ENCODE measurements at regions not wholly inside any gene's neighbourhood (a gene's known extent, or its start where the extent isn't known, plus 50 kb on each side); places are given as distances from the start of the nearest gene placed in this dataset.
A peak's percentile ranks its signal among the peaks of the same experiment; 100 is the strongest.
"Not testable (repeated sequence)": the region's sequence is repeated elsewhere in the genome, so short reads cannot be mapped to it uniquely, and the experiment has no call there.

DNA sequence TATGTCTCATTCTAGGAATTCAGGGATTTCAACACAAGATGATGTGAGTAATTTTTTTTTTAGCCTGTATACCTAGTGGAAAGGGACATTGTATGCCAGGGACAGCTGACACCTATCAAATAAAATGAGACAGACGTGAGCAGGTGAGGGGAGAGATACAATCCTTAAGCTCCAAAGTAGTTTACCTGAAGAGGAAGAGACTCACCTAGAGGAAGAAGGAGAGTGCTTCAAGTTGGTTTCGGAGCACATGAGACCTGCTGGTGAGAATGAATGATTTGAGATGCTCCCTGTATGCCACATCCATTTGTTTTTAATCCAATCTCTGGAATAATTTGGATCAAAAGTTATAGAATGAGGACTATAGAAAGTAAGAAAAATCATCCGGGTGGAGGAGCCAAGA is 915.4 kb upstream of the FBXO33 start:
- no peak for DNase-seq
- peak overlapping the region in 2 of 8 donors; percentile 23 to 42 for H3K4me3 Mint-ChIP-seq
- peaks cover 0 to 8% (median 0%) of the 10 kb centered on the region in 7 donors for H3K9me3 Mint-ChIP-seq
- H3K27ac Mint-ChIP-seq, result peak overlapping the region in 1 of 6 donors; percentile 40
- H3K36me3 Mint-ChIP-seq, result peaks cover 0 to 7% of the 10 kb centered on the region in 2 donors
- no peaks in the 10 kb centered on the region for H3K27me3 Mint-ChIP-seq
- no peak for ATAC-seq (ENCODE audit: low read depth in 2 of 2)
- no peaks in the 10 kb centered on the region for H3K4me1 Mint-ChIP-seq

DNA sequence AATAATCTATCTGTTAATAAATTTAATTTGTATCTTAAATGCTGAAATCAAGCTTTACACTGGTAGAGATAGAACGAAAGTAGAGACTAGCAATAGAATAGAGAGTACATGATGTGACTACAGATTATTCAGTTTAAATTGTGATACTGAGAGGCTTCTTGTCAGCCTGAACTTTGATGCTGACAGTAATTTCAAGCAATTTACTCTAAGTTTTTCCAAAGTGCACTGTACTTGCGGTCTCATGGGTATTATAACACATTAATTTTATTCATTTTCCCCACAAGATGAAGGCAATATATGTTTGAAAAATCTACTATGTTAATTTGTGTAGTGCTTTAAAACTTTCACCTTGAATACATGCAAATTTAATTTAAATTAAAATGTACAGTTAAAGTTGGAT is 914.0 kb upstream of the FBXO33 start:
- Mint-ChIP-seq H3K36me3 (peaks cover 0 to 7% of the 10 kb centered on the region in 2 donors), H3K4me3 (no peak overlapping the region), H3K4me1 (no peaks in the 10 kb centered on the region), H3K27ac (no peak overlapping the region), H3K27me3 (no peaks in the 10 kb centered on the region), H3K9me3 (peaks cover 0 to 10% (median 3%) of the 10 kb centered on the region in 7 donors)
- no peak for DNase-seq
- no peak for ATAC-seq (ENCODE audit: low read depth in 2 of 2)

- Mint-ChIP-seq H3K4me3 (no peak overlapping the region), H3K27me3 (no peaks in the 10 kb centered on the region), H3K27ac (no peak overlapping the region), H3K36me3 (peaks cover 0 to 7% of the 10 kb centered on the region in 2 donors), H3K4me1 (no peaks in the 10 kb centered on the region), H3K9me3 (peaks cover 0 to 10% (median 3%) of the 10 kb centered on the region in 7 donors)
- no peak for ATAC-seq (ENCODE audit: low read depth in 2 of 2)
- DNase-seq, result no peak
Measured at GRCh38 chr14:40345334-40345733, 913.1 kb upstream of the FBXO33 start.

- H3K4me1 Mint-ChIP-seq, result no peaks in the 10 kb centered on the region
- peak overlapping the region in 1 of 6 donors; percentile 21 for H3K27ac Mint-ChIP-seq
- H3K27me3 Mint-ChIP-seq, result no peaks in the 10 kb centered on the region
- ATAC-seq (ENCODE audit: low read depth in 2 of 2) (no peak), DNase-seq (no peak)
- no peak overlapping the region for H3K4me3 Mint-ChIP-seq
- H3K36me3 Mint-ChIP-seq, result no peaks in the 10 kb centered on the region
- peaks cover 0 to 5% (median 0%) of the 10 kb centered on the region in 7 donors for H3K9me3 Mint-ChIP-seq
Measured at GRCh38 chr14:40340708-40341107, 908.5 kb upstream of the FBXO33 start.

- Mint-ChIP-seq H3K27ac (no peak overlapping the region), H3K9me3 (peaks cover 0 to 11% (median 3%) of the 10 kb centered on the region in 7 donors), H3K4me1 (no peaks in the 10 kb centered on the region), H3K4me3 (no peak overlapping the region), H3K36me3 (no peaks in the 10 kb centered on the region), H3K27me3 (no peaks in the 10 kb centered on the region)
- DNase-seq (no peak), ATAC-seq (ENCODE audit: low read depth in 2 of 2) (no peak)
Measured at GRCh38 chr14:40336846-40337245, 904.6 kb upstream of the FBXO33 start.

- not testable (repeated sequence) for H3K36me3 Mint-ChIP-seq; DNase-seq; H3K9me3 Mint-ChIP-seq; H3K4me1 Mint-ChIP-seq; H3K27me3 Mint-ChIP-seq; H3K27ac Mint-ChIP-seq; H3K4me3 Mint-ChIP-seq; ATAC-seq (ENCODE audit: low read depth in 2 of 2)
Measured at GRCh38 chr14:40326519-40326918, 894.3 kb upstream of the FBXO33 start.

DNA sequence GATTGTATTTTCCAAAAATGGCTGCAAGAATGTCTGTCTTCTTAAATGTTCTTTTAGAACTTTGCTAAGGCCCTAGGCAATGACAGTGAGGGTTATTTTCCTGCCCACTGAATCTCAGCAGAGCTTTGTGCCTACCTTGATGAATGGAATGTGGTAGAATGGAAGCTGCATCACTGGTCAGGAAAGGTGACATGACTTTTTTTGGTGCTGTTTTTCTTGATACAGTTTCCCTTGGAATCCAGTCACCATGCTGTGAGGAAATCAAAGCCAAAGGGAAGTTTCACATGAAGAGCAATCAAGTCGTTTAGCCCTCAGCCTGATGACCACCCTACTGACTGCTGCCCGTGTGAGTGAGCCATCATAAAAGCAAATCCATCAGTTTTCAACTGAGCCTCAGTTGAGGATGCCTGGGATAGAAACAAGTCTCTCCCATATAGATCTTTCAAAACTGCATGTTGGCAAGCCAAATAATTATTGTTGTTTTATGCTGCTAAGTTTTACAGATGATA is 886.0 kb upstream of the FBXO33 start:
- Mint-ChIP-seq H3K36me3 (no peaks in the 10 kb centered on the region), H3K27me3 (no peaks in the 10 kb centered on the region), H3K4me1 (peaks cover 5 to 8% (median 5%) of the 10 kb centered on the region in 3 donors), H3K27ac (no peak overlapping the region), H3K4me3 (no peak overlapping the region), H3K9me3 (peaks cover 0 to 8% (median 2%) of the 10 kb centered on the region in 7 donors)
- ATAC-seq (ENCODE audit: low read depth in 2 of 2), result no peak
- DNase-seq, result no peak

DNA sequence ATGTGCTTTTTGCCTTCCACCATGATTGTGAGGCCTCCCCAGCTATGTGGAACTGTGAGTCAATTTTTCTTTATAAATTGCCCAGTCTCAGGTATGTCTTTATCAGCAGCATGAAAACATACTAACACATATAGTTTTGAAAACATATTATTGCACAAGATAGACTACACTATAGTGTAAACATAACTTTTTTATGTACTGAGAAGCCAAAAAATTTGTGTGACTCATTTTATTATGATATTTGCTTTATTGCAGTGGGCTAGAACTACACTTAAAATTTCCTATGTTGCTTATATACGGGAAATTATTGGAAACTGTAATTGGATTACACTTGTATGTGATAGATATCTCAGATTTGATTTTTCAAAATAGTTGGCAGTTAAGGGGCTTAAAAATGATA is 885.5 kb upstream of the FBXO33 start:
- H3K9me3 Mint-ChIP-seq, result peaks cover 0 to 8% (median 0%) of the 10 kb centered on the region in 7 donors
- ATAC-seq (ENCODE audit: low read depth in 2 of 2), result no peak
- DNase-seq, result no peak

GRCh38 chr14:40312296-40312695 is 880.1 kb upstream of the FBXO33 start:
- Mint-ChIP-seq H3K4me3 (no peak overlapping the region), H3K27me3 (no peaks in the 10 kb centered on the region), H3K4me1 (peaks cover 0 to under 1% (median 0%) of the 10 kb centered on the region in 3 donors), H3K36me3 (peaks cover 0 to 3% of the 10 kb centered on the region in 2 donors), H3K9me3 (peaks cover 0 to 9% (median 1%) of the 10 kb centered on the region in 7 donors), H3K27ac (no peak overlapping the region)
- ATAC-seq (ENCODE audit: low read depth in 2 of 2), result no peak
- DNase-seq, result no peak

More for the DNA sequence above, 885.5 kb upstream of the FBXO33 start:
- H3K27ac Mint-ChIP-seq, result no peak overlapping the region
- H3K36me3 Mint-ChIP-seq, result no peaks in the 10 kb centered on the region
- no peaks in the 10 kb centered on the region for H3K27me3 Mint-ChIP-seq
- peaks cover 5 to 8% (median 5%) of the 10 kb centered on the region in 3 donors for H3K4me1 Mint-ChIP-seq
- H3K4me3 Mint-ChIP-seq, result no peak overlapping the region

GRCh38 chr14:40309124-40309523 is 876.9 kb upstream of the FBXO33 start:
- Mint-ChIP-seq H3K36me3 (peaks cover 0 to 10% of the 10 kb centered on the region in 2 donors), H3K27ac (no peak overlapping the region), H3K27me3 (no peaks in the 10 kb centered on the region), H3K4me3 (no peak overlapping the region), H3K4me1 (peaks cover 0 to 8% (median 0%) of the 10 kb centered on the region in 3 donors), H3K9me3 (peaks cover 0 to 19% (median 8%) of the 10 kb centered on the region in 7 donors)
- no peak for DNase-seq
- no peak for ATAC-seq (ENCODE audit: low read depth in 2 of 2)

DNA sequence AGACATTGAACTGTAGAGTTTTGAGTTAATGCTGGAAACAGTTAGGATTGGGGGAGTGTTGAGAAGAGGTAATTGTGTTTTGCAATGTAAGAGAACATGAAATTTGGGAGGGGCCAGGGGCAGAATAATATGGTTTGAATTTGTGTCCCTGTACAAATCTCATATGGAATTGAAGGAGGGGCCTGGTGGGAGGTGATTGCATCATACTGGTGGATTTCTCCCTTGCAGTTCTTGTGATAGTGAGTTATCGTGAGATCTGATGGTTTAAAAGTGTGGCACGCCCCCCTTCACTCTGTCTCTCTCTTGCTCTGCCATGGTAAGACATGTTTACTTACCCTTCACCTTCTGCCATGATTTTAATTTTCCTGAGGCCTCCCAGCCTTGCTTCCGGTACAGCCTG is 876.0 kb upstream of the FBXO33 start:
- Mint-ChIP-seq H3K4me1 (peaks cover 0 to 8% (median 0%) of the 10 kb centered on the region in 3 donors), H3K27me3 (no peaks in the 10 kb centered on the region), H3K9me3 (peaks cover 0 to 19% (median 8%) of the 10 kb centered on the region in 7 donors), H3K4me3 (no peak overlapping the region), H3K36me3 (peaks cover 0 to 10% of the 10 kb centered on the region in 2 donors), H3K27ac (no peak overlapping the region)
- ATAC-seq (ENCODE audit: low read depth in 2 of 2) (no peak), DNase-seq (no peak)

DNA sequence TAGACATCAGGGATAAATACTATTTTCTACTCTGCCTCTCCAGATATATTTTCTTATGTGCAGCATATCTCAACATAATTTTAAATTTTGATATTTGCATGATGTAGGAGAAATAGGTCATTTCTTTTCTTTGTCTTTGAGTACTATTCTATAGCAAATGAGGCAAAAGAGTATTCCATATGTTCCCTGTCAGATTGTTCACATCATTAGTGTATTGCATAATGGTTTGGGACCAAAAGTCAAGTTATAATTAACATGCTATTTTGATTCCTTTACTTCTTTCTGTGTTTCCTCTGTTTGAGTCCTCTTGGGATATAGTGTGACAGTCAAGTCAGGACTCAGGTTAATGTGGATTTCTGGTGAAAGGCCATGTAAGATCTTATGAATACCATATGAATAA is 864.6 kb upstream of the FBXO33 start:
- Mint-ChIP-seq H3K4me3 (no peak overlapping the region), H3K27me3 (peaks cover 0 to 4% (median 0%) of the 10 kb centered on the region in 3 donors), H3K27ac (peak overlapping the region in 1 of 6 donors; percentile 69), H3K4me1 (peaks cover 13 to 36% (median 27%) of the 10 kb centered on the region in 3 donors), H3K9me3 (peaks cover 0 to 22% (median 13%) of the 10 kb centered on the region in 7 donors), H3K36me3 (peaks cover 0 to 9% of the 10 kb centered on the region in 2 donors)
- no peak for DNase-seq
- ATAC-seq (ENCODE audit: low read depth in 2 of 2), result no peak

- Mint-ChIP-seq H3K27me3 (no peaks in the 10 kb centered on the region), H3K4me3 (peak overlapping the region in 6 of 8 donors; percentile 37 to 72 (median 53)), H3K36me3 (peaks cover 3 to 9% of the 10 kb centered on the region in 2 donors), H3K9me3 (peaks cover 3 to 30% (median 14%) of the 10 kb centered on the region in 7 donors), H3K4me1 (peaks cover 13 to 37% (median 27%) of the 10 kb centered on the region in 3 donors), H3K27ac (peak overlapping the region; percentile 45 to 93 (median 82))
- DNase-seq, result peak; percentile 35
- ATAC-seq (ENCODE audit: low read depth in 2 of 2), result peak; percentile 93 to 98
Measured at GRCh38 chr14:40292664-40293063, 860.4 kb upstream of the FBXO33 start.

GRCh38 chr14:40282196-40282595 is 850.0 kb upstream of the FBXO33 start:
- H3K27me3 Mint-ChIP-seq, result no peaks in the 10 kb centered on the region
- H3K4me1 Mint-ChIP-seq, result peaks cover 0 to 3% (median 0%) of the 10 kb centered on the region in 3 donors
- peaks cover 0 to 6% (median under 1%) of the 10 kb centered on the region in 7 donors for H3K9me3 Mint-ChIP-seq
- H3K27ac Mint-ChIP-seq, result no peak overlapping the region
- no peak for DNase-seq
- no peaks in the 10 kb centered on the region for H3K36me3 Mint-ChIP-seq
- no peak overlapping the region for H3K4me3 Mint-ChIP-seq
- no peak for ATAC-seq (ENCODE audit: low read depth in 2 of 2)
